IPS-18a (cell line): ENCODE measurements at regions not wholly inside any gene's neighbourhood (a gene's known extent, or its start where the extent isn't known, plus 50 kb on each side); places are given as distances from the start of the nearest gene placed in this dataset.

Experiments used
- H3K27ac ChIP-seq: one replicate; pipeline ENCODE4 v1.5.1; 2013; ENCODE audit warnings: low read length
- H3K27me3 ChIP-seq: one replicate; pipeline ENCODE4 v1.6.1; 2013; ENCODE audit warnings: mild to moderate bottlenecking, low read length; ENCODE audit not compliant: control insufficient read depth, insufficient read depth
- H3K36me3 ChIP-seq: one replicate; pipeline ENCODE4 v1.6.1; 2013; ENCODE audit warnings: low read depth, low read length; ENCODE audit not compliant: control insufficient read depth
- H3K4me1 ChIP-seq: one replicate; pipeline ENCODE4 v1.6.1; 2013; ENCODE audit warnings: low read depth, low read length; ENCODE audit not compliant: control insufficient read depth
- H3K4me3 ChIP-seq: one replicate; pipeline ENCODE4 v1.5.1; 2013; ENCODE audit warnings: low read length
- H3K9ac ChIP-seq: one replicate; pipeline ENCODE4 v1.6.1; 2013; ENCODE audit warnings: mild to moderate bottlenecking, low read length, moderate library complexity
- H3K9me3 ChIP-seq: one replicate; pipeline ENCODE4 v1.6.1; 2013; ENCODE audit warnings: low read depth, low read length; ENCODE audit not compliant: control insufficient read depth

- no peaks in the 10 kb centered on the region for H3K4me1 ChIP-seq
- H3K36me3 ChIP-seq = no peaks in the 10 kb centered on the region
- no peaks in the 10 kb centered on the region for H3K27me3 ChIP-seq
- no peak overlapping the region for H3K4me3 ChIP-seq
- no peak overlapping the region for H3K27ac ChIP-seq
- H3K9ac ChIP-seq = no peak overlapping the region
- no peaks in the 10 kb centered on the region for H3K9me3 ChIP-seq
Measured at GRCh38 chr4:157616741-157617472, 396.4 kb downstream of the GRIA2 start.

- Histone ChIP-seq H3K4me3 (no peak overlapping the region), H3K27ac (no peak overlapping the region), H3K27me3 (no peaks in the 10 kb centered on the region), H3K9ac (no peak overlapping the region), H3K9me3 (no peaks in the 10 kb centered on the region), H3K4me1 (no peaks in the 10 kb centered on the region), H3K36me3 (no peaks in the 10 kb centered on the region)
Measured at GRCh38 chr4:157607996-157608395, 387.5 kb downstream of the GRIA2 start.

DNA sequence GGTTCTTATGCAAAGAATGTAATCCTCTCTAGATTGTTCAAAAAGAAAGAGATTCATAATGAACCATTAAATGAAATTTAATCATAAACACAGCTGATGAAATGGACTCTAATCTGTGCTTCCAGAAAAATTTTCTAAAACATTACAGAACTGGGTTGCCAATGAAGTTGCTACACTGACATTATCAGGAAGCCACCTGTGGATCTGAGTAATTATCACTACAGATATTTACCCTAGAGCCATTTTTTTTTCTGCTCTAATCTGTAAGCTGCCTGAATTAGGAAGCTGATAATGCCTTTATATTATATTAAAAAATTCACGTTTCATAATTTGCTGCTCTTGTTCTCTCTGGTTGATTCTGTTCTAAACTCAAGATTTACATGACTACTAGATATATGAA, 380.1 kb downstream of the GRIA2 start:
- Histone ChIP-seq H3K4me1 (peaks cover 6% of the 10 kb centered on the region), H3K4me3 (no peak overlapping the region), H3K36me3 (no peaks in the 10 kb centered on the region), H3K9ac (no peak overlapping the region), H3K27ac (no peak overlapping the region), H3K27me3 (no peaks in the 10 kb centered on the region), H3K9me3 (no peaks in the 10 kb centered on the region)

GRCh38 chr4:157591245-157591644, 370.7 kb downstream of the GRIA2 start:
- H3K4me1 ChIP-seq = no peaks in the 10 kb centered on the region
- H3K27ac ChIP-seq = no peak overlapping the region
- no peaks in the 10 kb centered on the region for H3K27me3 ChIP-seq
- no peak overlapping the region for H3K9ac ChIP-seq
- H3K9me3 ChIP-seq = no peaks in the 10 kb centered on the region
- no peaks in the 10 kb centered on the region for H3K36me3 ChIP-seq
- no peak overlapping the region for H3K4me3 ChIP-seq

GRCh38 chr4:157590679-157591078, 370.2 kb downstream of the GRIA2 start:
- H3K4me3 ChIP-seq = no peak overlapping the region
- H3K9ac ChIP-seq = no peak overlapping the region

DNA sequence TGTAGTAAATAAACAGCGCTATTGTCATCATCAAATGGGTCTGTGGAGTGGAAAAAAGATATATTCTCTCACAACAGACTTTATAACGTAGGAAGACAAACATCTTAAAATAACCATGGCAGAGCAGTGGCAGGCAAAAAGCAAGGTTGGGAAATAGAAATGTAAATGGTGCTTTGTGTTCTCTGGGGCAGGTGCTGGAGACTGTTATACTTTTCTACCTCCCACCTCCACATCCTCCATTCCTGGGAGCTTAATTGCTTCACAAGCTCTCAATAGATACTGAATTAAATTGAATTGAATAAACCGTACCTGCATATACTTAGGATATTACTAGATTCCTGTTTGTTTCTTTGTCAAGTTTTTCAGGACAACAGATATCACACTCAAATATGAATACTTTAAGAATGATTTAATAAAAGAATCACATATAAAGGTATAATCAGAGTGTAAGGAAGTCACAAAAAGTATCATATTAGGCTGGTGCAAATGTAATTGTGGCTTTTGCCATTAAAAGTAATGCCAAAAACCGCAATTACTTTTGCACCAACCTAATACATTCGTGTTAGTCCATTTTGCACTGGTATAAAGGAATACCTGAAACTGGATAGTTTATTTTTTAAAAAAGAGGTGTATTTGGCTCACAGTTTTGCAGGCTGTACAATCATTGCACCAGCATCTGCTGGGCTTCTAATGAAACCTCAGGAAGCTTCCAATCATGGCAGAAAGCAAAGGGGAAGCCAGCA, 367.3 kb downstream of the GRIA2 start:
- Histone ChIP-seq H3K4me1 (no peaks in the 10 kb centered on the region), H3K27me3 (no peaks in the 10 kb centered on the region), H3K9ac (no peak overlapping the region), H3K36me3 (no peaks in the 10 kb centered on the region), H3K9me3 (no peaks in the 10 kb centered on the region), H3K27ac (no peak overlapping the region), H3K4me3 (no peak overlapping the region)

More at GRCh38 chr4:157590679-157591078, 370.2 kb downstream of the GRIA2 start:
- Histone ChIP-seq H3K27ac (no peak overlapping the region), H3K27me3 (no peaks in the 10 kb centered on the region), H3K9me3 (no peaks in the 10 kb centered on the region), H3K4me1 (no peaks in the 10 kb centered on the region), H3K36me3 (no peaks in the 10 kb centered on the region)

DNA sequence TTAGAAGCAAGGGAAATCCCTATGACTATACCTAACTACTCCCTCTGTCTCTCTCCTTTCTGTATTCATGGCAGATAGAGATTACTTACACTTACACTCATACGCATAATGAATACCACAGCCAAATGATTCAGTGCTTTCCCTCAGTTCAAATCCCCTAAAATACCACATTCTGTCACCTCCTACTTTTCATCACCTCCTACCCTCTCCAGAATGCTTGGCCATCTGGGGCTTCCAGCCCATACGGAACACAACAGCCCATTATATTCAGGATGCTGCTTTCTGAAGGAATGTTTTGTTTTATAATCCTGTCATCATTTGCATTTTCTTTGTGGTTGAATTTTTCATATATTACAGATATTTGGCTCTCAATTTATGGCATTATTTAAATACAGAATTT, 361.6 kb downstream of the GRIA2 start:
- no peak overlapping the region for H3K4me3 ChIP-seq
- H3K9ac ChIP-seq = no peak overlapping the region
- H3K36me3 ChIP-seq = no peaks in the 10 kb centered on the region
- H3K27ac ChIP-seq = no peak overlapping the region
- H3K9me3 ChIP-seq = no peaks in the 10 kb centered on the region
- no peaks in the 10 kb centered on the region for H3K4me1 ChIP-seq
- H3K27me3 ChIP-seq = no peaks in the 10 kb centered on the region

DNA sequence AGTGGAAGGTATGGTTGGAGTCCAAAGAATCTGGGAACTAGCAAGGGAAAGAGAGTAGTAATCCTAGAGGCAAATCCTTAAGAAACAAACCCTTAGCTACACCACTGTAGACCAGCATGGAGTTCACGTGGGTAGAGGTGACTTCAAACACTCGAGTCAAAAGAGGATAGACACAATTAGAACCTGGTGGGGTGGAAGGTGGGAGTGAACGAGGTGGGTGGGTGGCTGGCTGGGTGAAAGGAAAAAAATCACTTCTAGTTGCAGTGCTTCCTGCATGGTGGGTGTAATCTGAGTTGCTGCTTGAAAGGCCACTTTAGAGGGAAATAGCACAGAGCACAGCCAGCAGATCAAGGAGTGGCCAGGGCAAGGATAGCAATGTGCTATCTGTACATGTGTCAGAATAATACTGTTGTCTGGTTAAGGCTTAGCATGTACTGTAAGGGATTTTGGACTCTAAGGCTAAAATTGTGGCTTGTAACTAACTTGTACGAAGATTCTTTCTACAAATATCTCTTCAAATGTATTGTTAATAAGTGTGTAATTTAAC, 356.2 kb downstream of the GRIA2 start:
- Histone ChIP-seq H3K27me3 (no peaks in the 10 kb centered on the region), H3K27ac (no peak overlapping the region), H3K9ac (no peak overlapping the region), H3K9me3 (no peaks in the 10 kb centered on the region), H3K4me1 (no peaks in the 10 kb centered on the region), H3K4me3 (no peak overlapping the region), H3K36me3 (no peaks in the 10 kb centered on the region)

- H3K27me3 ChIP-seq = no peaks in the 10 kb centered on the region
- no peaks in the 10 kb centered on the region for H3K4me1 ChIP-seq
- no peaks in the 10 kb centered on the region for H3K36me3 ChIP-seq
- H3K9ac ChIP-seq = no peak overlapping the region
- H3K9me3 ChIP-seq = no peaks in the 10 kb centered on the region
- H3K4me3 ChIP-seq = no peak overlapping the region
- H3K27ac ChIP-seq = no peak overlapping the region
Measured at GRCh38 chr4:157575339-157575738, 354.8 kb downstream of the GRIA2 start.

- Histone ChIP-seq H3K4me1 (no peaks in the 10 kb centered on the region), H3K9me3 (no peaks in the 10 kb centered on the region), H3K27ac (no peak overlapping the region), H3K9ac (no peak overlapping the region), H3K36me3 (no peaks in the 10 kb centered on the region), H3K27me3 (no peaks in the 10 kb centered on the region), H3K4me3 (no peak overlapping the region)
Measured at GRCh38 chr4:157574606-157575005, 354.1 kb downstream of the GRIA2 start.

DNA sequence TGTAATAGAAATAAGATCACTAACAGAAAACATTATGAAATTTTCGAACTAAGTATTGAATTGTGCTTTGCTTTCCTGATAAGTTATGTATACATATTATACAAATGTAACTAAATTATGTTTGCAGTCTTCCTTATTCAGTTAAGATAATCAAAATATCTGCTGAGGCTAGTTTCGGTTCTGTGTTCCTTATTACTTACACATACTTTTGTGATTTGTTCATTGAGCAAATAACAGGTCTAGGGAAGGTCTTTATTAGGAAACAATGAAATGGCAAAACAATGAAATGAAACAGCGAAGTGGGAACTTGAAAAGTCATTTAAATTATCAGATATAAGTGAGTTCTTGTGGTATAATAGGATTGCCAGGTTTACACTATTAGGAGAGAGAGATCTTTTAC, 352.4 kb downstream of the GRIA2 start:
- Histone ChIP-seq H3K27ac (no peak overlapping the region), H3K4me1 (no peaks in the 10 kb centered on the region), H3K9ac (no peak overlapping the region), H3K9me3 (no peaks in the 10 kb centered on the region), H3K36me3 (no peaks in the 10 kb centered on the region), H3K27me3 (no peaks in the 10 kb centered on the region), H3K4me3 (no peak overlapping the region)

DNA sequence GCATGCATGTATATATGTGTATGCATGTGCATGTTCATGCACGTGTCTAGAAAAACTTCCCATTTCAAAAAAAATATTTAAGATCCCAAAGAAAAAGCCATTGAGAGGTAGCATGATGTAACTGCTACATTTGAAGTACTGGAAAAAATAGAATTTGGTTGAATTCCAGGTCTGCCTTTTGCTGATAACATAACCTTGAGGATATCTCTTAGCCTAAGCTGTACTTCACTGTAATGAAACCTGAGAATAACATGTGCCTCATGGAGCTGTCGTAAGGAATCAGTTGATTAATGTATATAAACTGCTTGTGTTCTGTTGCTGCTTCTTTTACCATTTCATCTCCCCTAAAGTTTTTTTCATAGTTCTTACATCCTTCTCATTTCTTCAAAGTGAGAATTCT, 351.8 kb downstream of the GRIA2 start:
- no peak overlapping the region for H3K9ac ChIP-seq
- H3K9me3 ChIP-seq = no peaks in the 10 kb centered on the region
- no peaks in the 10 kb centered on the region for H3K36me3 ChIP-seq
- no peak overlapping the region for H3K4me3 ChIP-seq
- H3K27ac ChIP-seq = no peak overlapping the region
- H3K27me3 ChIP-seq = no peaks in the 10 kb centered on the region
- H3K4me1 ChIP-seq = no peaks in the 10 kb centered on the region
